ENCODE measurements at regions not wholly inside any gene's neighbourhood (a gene's known extent, or its start where the extent isn't known, plus 50 kb on each side); places are given as distances from the start of the nearest gene placed in this dataset.

- no peak for DNase-seq (ENCODE audit: low spot score in 2 of 2)
- intact Hi-C loops (cut with DNase I; ENCODE audit: low total_unique reads), result no loop called here
- WGBS, 2 donors, result 73 to 81% methylated on average over 5 of the region's 5 CpGs
- TF ChIP-seq CTCF (IDR thresholded peaks at IDR 0.05), result no peak
- no peak for TF ChIP-seq POLR2A (IDR thresholded peaks at IDR 0.05)
- H3K4me3 ChIP-seq (ENCODE audit: low read depth, poor library complexity, severe bottlenecking), result no peak overlapping the region
These were observed 72.2 kb upstream of the GJB5 start for GRCh38 chr1:34682452-34683223.

GRCh38 chr1:34683616-34684015 is 71.2 kb upstream of the GJB5 start:
- TF ChIP-seq CTCF (IDR thresholded peaks at IDR 0.05) (no peak), POLR2A (IDR thresholded peaks at IDR 0.05) (no peak)
- 48 to 56% methylated on average over 3 of the region's 3 CpGs for WGBS, 2 donors

GRCh38 chr1:34684266-34684665 is 70.6 kb upstream of the GJB5 start:
- intact Hi-C loops (cut with DNase I; ENCODE audit: low total_unique reads), result no loop called here
- TF ChIP-seq CTCF (IDR thresholded peaks at IDR 0.05), result no peak
- no peak for TF ChIP-seq POLR2A (IDR thresholded peaks at IDR 0.05)
- 15% methylated on average over 5 of the region's 5 CpGs for WGBS, 2 donors
- no peak for DNase-seq (ENCODE audit: low spot score in 2 of 2)
- H3K4me3 ChIP-seq (ENCODE audit: low read depth, poor library complexity, severe bottlenecking), result no peak overlapping the region

More at GRCh38 chr1:34683616-34684015, 71.2 kb upstream of the GJB5 start:
- intact Hi-C loops (cut with DNase I; ENCODE audit: low total_unique reads), result no loop called here
- DNase-seq (ENCODE audit: low spot score in 2 of 2), result no peak
- H3K4me3 ChIP-seq (ENCODE audit: low read depth, poor library complexity, severe bottlenecking), result no peak overlapping the region

- intact Hi-C loops (cut with DNase I; ENCODE audit: low total_unique reads), result no loop called here
- no peak overlapping the region for H3K4me3 ChIP-seq (ENCODE audit: low read depth, poor library complexity, severe bottlenecking)
- no peak for DNase-seq (ENCODE audit: low spot score in 2 of 2)
- 73 to 77% methylated on average over 2 of the region's 2 CpGs for WGBS, 2 donors
- no peak for TF ChIP-seq CTCF (IDR thresholded peaks at IDR 0.05)
- TF ChIP-seq POLR2A (IDR thresholded peaks at IDR 0.05), result no peak
These were observed 69.6 kb upstream of the GJB5 start for GRCh38 chr1:34685225-34685624.

GRCh38 chr1:34686531-34686930 is 68.3 kb upstream of the GJB5 start:
- intact Hi-C loops (cut with DNase I; ENCODE audit: low total_unique reads), result no loop called here
- no peak for TF ChIP-seq POLR2A (IDR thresholded peaks at IDR 0.05)
- TF ChIP-seq CTCF (IDR thresholded peaks at IDR 0.05), result no peak
- H3K4me3 ChIP-seq (ENCODE audit: low read depth, poor library complexity, severe bottlenecking), result no peak overlapping the region
- no peak for DNase-seq (ENCODE audit: low spot score in 2 of 2)
- WGBS, 2 donors, result 75 to 76% methylated on average over 2 of the region's 2 CpGs

Data from lower leg skin (tissue), 4 donors.